ENCODE measurements at regions not wholly inside any gene's neighbourhood (a gene's known extent, or its start where the extent isn't known, plus 50 kb on each side); places are given as distances from the start of the nearest gene placed in this dataset.

DNA sequence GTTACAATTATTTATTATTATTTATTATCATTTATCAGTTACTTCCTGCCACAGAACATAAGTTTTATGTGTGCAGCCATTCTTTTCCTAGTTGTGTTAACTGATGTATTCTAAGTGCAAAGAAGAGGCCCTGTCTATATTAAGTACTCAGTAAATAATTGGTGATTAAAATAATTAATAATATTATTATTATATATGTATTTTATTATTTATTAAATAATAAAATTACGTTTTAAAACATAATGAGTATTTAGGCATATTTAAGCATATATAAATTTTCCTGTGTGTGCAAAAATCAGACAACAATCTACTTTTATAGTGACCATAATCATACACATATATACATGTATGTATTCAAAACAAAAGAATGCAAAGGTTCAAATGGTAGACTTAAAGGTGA is 1871.6 kb upstream of the IGFBP7 start:
- ATAC-seq: no peak
- no peaks in the 10 kb centered on the region for H3K36me3 ChIP-seq (ENCODE audit: control insufficient read depth in 2 of 2, insufficient read depth in 2 of 2, low read length in 1 of 2)
- BruUV-seq (replicated peaks): no TSS peak
- no peak overlapping the region for H3K4me3 ChIP-seq
- DNase-seq (ENCODE audit: low read depth, low spot score): no peak
- no peak for FAIRE-seq
- no peak overlapping the region for H3K9ac ChIP-seq (ENCODE audit: control insufficient read depth, insufficient read depth, low read length)
- in situ Hi-C loops (cut with MboI): no loop called here
- ChIA-PET SMC1A (ENCODE audit: uncharacterized antibody, unreplicated experiment) (no interaction called here), POLR2A (no interaction called here), CTCF (interaction anchor here (0.6 kb wide), 1 partner anchor 1437 kb away, joined by 3 read pairs; no protein-coding TSS in a partner anchor), RAD21 (ENCODE audit: unreplicated experiment) (no interaction called here)
- intact Hi-C loops (cut with micrococcal nuclease; ENCODE audit: unreplicated experiment): no loop called here
- no peaks in the 10 kb centered on the region for H4K20me1 ChIP-seq (ENCODE audit: control insufficient read depth, insufficient read depth)
- H3K4me1 ChIP-seq (ENCODE audit: control insufficient read depth, insufficient read depth, low read length): no peaks in the 10 kb centered on the region
- H2AFZ ChIP-seq (ENCODE audit: control insufficient read depth, low read depth, low read length): no peak overlapping the region
- no peak overlapping the region for H3K27ac ChIP-seq (ENCODE audit: control insufficient read depth, insufficient read depth)
- WGBS (ENCODE audit: insufficient coverage, insufficient replicate concordance, low lambda C conversion rate, missing lambda C conversion rate): 0% methylated on average over 1 of the region's 1 CpG
- no peaks in the 10 kb centered on the region for H3K9me3 ChIP-seq (replicated peaks; ENCODE audit: control insufficient read depth, insufficient read depth, low read length)
- TF ChIP-seq CBX5 (IDR thresholded peaks at IDR 0.05; ENCODE audit: low read depth) (no peak), ATF7 (IDR thresholded peaks at IDR 0.05; ENCODE audit: low read depth) (no peak), NFIC (IDR thresholded peaks at IDR 0.05; ENCODE audit: low read depth, low read length) (no peak), MTA2 (IDR thresholded peaks at IDR 0.05; ENCODE audit: low read depth) (no peak), MTA3 (IDR thresholded peaks at IDR 0.05; ENCODE audit: borderline replicate concordance, low read length) (no peak), NFYB (IDR thresholded peaks at IDR 0.05; ENCODE audit: insufficient read depth, low read depth, low read length) (no peak), CHD2 (IDR thresholded peaks at IDR 0.05; ENCODE audit: borderline replicate concordance, low read depth, low read length) (no peak), SMAD5 (IDR thresholded peaks at IDR 0.05; ENCODE audit: low read depth) (no peak)
- TF ChIP-seq, protein P1, sequence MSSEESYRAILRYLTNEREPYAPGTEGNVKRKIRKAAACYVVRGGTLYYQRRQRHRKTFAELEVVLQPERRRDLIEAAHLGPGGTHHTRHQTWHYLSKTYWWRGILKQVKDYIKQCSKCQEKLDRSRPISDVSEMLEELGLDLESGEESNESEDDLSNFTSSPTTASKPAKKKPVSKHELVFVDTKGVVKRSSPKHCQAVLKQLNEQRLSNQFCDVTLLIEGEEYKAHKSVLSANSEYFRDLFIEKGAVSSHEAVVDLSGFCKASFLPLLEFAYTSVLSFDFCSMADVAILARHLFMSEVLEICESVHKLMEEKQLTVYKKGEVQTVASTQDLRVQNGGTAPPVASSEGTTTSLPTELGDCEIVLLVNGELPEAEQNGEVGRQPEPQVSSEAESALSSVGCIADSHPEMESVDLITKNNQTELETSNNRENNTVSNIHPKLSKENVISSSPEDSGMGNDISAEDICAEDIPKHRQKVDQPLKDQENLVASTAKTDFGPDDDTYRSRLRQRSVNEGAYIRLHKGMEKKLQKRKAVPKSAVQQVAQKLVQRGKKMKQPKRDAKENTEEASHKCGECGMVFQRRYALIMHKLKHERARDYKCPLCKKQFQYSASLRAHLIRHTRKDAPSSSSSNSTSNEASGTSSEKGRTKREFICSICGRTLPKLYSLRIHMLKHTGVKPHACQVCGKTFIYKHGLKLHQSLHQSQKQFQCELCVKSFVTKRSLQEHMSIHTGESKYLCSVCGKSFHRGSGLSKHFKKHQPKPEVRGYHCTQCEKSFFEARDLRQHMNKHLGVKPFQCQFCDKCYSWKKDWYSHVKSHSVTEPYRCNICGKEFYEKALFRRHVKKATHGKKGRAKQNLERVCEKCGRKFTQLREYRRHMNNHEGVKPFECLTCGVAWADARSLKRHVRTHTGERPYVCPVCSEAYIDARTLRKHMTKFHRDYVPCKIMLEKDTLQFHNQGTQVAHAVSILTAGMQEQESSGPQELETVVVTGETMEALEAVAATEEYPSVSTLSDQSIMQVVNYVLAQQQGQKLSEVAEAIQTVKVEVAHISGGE (CRISPR knock-in tag; IDR thresholded peaks at IDR 0.05): no peak
- TF ChIP-seq, protein P2, sequence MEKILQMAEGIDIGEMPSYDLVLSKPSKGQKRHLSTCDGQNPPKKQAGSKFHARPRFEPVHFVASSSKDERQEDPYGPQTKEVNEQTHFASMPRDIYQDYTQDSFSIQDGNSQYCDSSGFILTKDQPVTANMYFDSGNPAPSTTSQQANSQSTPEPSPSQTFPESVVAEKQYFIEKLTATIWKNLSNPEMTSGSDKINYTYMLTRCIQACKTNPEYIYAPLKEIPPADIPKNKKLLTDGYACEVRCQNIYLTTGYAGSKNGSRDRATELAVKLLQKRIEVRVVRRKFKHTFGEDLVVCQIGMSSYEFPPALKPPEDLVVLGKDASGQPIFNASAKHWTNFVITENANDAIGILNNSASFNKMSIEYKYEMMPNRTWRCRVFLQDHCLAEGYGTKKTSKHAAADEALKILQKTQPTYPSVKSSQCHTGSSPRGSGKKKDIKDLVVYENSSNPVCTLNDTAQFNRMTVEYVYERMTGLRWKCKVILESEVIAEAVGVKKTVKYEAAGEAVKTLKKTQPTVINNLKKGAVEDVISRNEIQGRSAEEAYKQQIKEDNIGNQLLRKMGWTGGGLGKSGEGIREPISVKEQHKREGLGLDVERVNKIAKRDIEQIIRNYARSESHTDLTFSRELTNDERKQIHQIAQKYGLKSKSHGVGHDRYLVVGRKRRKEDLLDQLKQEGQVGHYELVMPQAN (conservative IDR thresholded peaks at IDR 0.05): no peak
- TF ChIP-seq, protein P3, sequence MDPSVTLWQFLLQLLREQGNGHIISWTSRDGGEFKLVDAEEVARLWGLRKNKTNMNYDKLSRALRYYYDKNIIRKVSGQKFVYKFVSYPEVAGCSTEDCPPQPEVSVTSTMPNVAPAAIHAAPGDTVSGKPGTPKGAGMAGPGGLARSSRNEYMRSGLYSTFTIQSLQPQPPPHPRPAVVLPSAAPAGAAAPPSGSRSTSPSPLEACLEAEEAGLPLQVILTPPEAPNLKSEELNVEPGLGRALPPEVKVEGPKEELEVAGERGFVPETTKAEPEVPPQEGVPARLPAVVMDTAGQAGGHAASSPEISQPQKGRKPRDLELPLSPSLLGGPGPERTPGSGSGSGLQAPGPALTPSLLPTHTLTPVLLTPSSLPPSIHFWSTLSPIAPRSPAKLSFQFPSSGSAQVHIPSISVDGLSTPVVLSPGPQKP (IDR thresholded peaks at IDR 0.05; ENCODE audit: low read depth, low read length): no peak
- TF ChIP-seq, protein P4, sequence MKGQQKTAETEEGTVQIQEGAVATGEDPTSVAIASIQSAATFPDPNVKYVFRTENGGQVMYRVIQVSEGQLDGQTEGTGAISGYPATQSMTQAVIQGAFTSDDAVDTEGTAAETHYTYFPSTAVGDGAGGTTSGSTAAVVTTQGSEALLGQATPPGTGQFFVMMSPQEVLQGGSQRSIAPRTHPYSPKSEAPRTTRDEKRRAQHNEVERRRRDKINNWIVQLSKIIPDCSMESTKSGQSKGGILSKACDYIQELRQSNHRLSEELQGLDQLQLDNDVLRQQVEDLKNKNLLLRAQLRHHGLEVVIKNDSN (IDR thresholded peaks at IDR 0.05; ENCODE audit: borderline replicate concordance, extremely low read length, insufficient read depth, low read depth, low read length): no peak
- no peaks in the 10 kb centered on the region for H3K27me3 ChIP-seq (replicated peaks in 1 of 2; ENCODE audit: control insufficient read depth in 2 of 2, insufficient read depth in 2 of 2, low read length in 1 of 2)
- H3K4me2 ChIP-seq (ENCODE audit: control insufficient read depth, insufficient read depth): no peak overlapping the region
- H3K79me2 ChIP-seq (ENCODE audit: control insufficient read depth, insufficient read depth, low read length): no peaks in the 10 kb centered on the region

Data from GM12878 (cell line).